ENCODE measurements at regions not wholly inside any gene's neighbourhood (a gene's known extent, or its start where the extent isn't known, plus 50 kb on each side); places are given as distances from the start of the nearest gene placed in this dataset.

- Mint-ChIP-seq H3K27ac (ENCODE audit: unreplicated experiment) (no peak overlapping the region), H3K4me3 (ENCODE audit: unreplicated experiment) (no peak overlapping the region), H3K27me3 (ENCODE audit: unreplicated experiment) (no peaks in the 10 kb centered on the region), H3K9me3 (ENCODE audit: unreplicated experiment) (no peaks in the 10 kb centered on the region), H3K4me1 (ENCODE audit: unreplicated experiment) (no peaks in the 10 kb centered on the region), H3K36me3 (ENCODE audit: unreplicated experiment) (no peaks in the 10 kb centered on the region)
- TF ChIP-seq, protein P1, sequence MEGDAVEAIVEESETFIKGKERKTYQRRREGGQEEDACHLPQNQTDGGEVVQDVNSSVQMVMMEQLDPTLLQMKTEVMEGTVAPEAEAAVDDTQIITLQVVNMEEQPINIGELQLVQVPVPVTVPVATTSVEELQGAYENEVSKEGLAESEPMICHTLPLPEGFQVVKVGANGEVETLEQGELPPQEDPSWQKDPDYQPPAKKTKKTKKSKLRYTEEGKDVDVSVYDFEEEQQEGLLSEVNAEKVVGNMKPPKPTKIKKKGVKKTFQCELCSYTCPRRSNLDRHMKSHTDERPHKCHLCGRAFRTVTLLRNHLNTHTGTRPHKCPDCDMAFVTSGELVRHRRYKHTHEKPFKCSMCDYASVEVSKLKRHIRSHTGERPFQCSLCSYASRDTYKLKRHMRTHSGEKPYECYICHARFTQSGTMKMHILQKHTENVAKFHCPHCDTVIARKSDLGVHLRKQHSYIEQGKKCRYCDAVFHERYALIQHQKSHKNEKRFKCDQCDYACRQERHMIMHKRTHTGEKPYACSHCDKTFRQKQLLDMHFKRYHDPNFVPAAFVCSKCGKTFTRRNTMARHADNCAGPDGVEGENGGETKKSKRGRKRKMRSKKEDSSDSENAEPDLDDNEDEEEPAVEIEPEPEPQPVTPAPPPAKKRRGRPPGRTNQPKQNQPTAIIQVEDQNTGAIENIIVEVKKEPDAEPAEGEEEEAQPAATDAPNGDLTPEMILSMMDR (IDR thresholded peaks at IDR 0.05) = no peak
- no peak for DNase-seq (ENCODE audit: extremely low spot score, unreplicated experiment)
Observed at GRCh38 chr3:83734656-83735055, 1224.1 kb upstream of the CADM2 start.

DNA sequence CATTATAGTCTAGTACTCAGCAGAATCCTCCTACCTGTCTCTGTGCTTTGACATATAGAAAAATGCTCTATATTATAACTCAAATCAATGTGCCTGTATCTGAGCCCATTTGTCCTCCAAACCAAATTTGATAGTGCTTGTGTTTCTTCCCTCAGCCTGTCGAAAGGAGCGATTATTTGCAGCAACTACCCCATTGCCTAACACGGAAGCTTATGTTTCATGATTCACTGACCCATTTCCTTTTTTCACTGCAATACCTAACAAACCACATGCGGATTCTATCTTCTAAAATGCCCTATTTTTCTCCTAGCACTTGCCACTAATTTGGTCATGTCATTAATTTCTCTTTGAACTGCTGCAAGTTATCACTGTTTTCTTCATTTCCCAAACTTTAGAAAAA, 1220.6 kb upstream of the CADM2 start:
- no peak overlapping the region for H3K27ac Mint-ChIP-seq (ENCODE audit: unreplicated experiment)
- H3K4me1 Mint-ChIP-seq (ENCODE audit: unreplicated experiment) = no peaks in the 10 kb centered on the region

DNA sequence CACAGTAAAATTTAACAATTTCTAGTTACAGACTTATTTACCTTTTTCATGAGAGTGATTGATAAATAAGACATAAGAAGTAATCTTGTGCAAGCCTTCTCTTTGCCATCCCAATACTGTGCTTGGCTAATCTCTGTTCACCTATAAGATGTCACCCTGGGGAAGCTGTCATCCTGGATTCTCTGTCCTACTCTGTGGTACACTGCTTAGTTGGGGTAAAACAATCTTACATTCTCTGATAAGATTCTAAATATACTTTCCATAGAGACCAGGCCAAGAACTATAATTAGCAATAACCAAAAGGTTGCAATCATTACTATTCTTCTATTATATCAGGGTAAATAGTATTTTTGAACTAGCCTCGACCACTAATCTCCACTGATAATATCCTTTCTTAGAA, 1218.3 kb upstream of the CADM2 start:
- Mint-ChIP-seq H3K9me3 (ENCODE audit: unreplicated experiment) (no peaks in the 10 kb centered on the region), H3K27me3 (ENCODE audit: unreplicated experiment) (peaks cover 2% of the 10 kb centered on the region), H3K27ac (ENCODE audit: unreplicated experiment) (no peak overlapping the region), H3K36me3 (ENCODE audit: unreplicated experiment) (no peaks in the 10 kb centered on the region), H3K4me1 (ENCODE audit: unreplicated experiment) (no peaks in the 10 kb centered on the region), H3K4me3 (ENCODE audit: unreplicated experiment) (no peak overlapping the region)
- TF ChIP-seq, protein P1 (IDR thresholded peaks at IDR 0.05) = no peak
- DNase-seq (ENCODE audit: extremely low spot score, unreplicated experiment) = no peak

More for the DNA sequence above, 1220.6 kb upstream of the CADM2 start:
- no peaks in the 10 kb centered on the region for H3K27me3 Mint-ChIP-seq (ENCODE audit: unreplicated experiment)
- H3K4me3 Mint-ChIP-seq (ENCODE audit: unreplicated experiment) = no peak overlapping the region
- no peaks in the 10 kb centered on the region for H3K9me3 Mint-ChIP-seq (ENCODE audit: unreplicated experiment)
- no peaks in the 10 kb centered on the region for H3K36me3 Mint-ChIP-seq (ENCODE audit: unreplicated experiment)
- no peak for DNase-seq (ENCODE audit: extremely low spot score, unreplicated experiment)
- TF ChIP-seq, protein P1 (IDR thresholded peaks at IDR 0.05) = no peak

GRCh38 chr3:83765956-83766355, 1192.8 kb upstream of the CADM2 start:
- no peak for DNase-seq (ENCODE audit: extremely low spot score, unreplicated experiment)
- H3K9me3 Mint-ChIP-seq (ENCODE audit: unreplicated experiment) = no peaks in the 10 kb centered on the region
- H3K4me1 Mint-ChIP-seq (ENCODE audit: unreplicated experiment) = no peaks in the 10 kb centered on the region

GRCh38 chr3:83769791-83770663, 1188.8 kb upstream of the CADM2 start:
- no peak overlapping the region for H3K27ac Mint-ChIP-seq (ENCODE audit: unreplicated experiment)
- TF ChIP-seq, protein P1 (IDR thresholded peaks at IDR 0.05) = no peak
- no peaks in the 10 kb centered on the region for H3K4me1 Mint-ChIP-seq (ENCODE audit: unreplicated experiment)
- H3K27me3 Mint-ChIP-seq (ENCODE audit: unreplicated experiment) = no peaks in the 10 kb centered on the region
- no peaks in the 10 kb centered on the region for H3K9me3 Mint-ChIP-seq (ENCODE audit: unreplicated experiment)
- H3K36me3 Mint-ChIP-seq (ENCODE audit: unreplicated experiment) = no peaks in the 10 kb centered on the region
- DNase-seq (ENCODE audit: extremely low spot score, unreplicated experiment) = no peak
- no peak overlapping the region for H3K4me3 Mint-ChIP-seq (ENCODE audit: unreplicated experiment)

More at GRCh38 chr3:83765956-83766355, 1192.8 kb upstream of the CADM2 start:
- Mint-ChIP-seq H3K27me3 (ENCODE audit: unreplicated experiment) (peaks cover 2% of the 10 kb centered on the region), H3K27ac (ENCODE audit: unreplicated experiment) (no peak overlapping the region), H3K4me3 (ENCODE audit: unreplicated experiment) (no peak overlapping the region), H3K36me3 (ENCODE audit: unreplicated experiment) (no peaks in the 10 kb centered on the region)
- TF ChIP-seq, protein P1 (IDR thresholded peaks at IDR 0.05) = no peak
